ENCODE measurements at regions not wholly inside any gene's neighbourhood (a gene's known extent, or its start where the extent isn't known, plus 50 kb on each side); places are given as distances from the start of the nearest gene placed in this dataset.

GRCh38 chr10:91162050-91162494 lies 58.4 kb upstream of the PCGF5 start:
- TF ChIP-seq CTCF (IDR thresholded peaks at IDR 0.05; ENCODE audit: insufficient read depth, low read length) (no peak), REST (IDR thresholded peaks at IDR 0.05; ENCODE audit: insufficient replicate concordance, low read depth) (no peak), POLR2AphosphoS5 (IDR thresholded peaks at IDR 0.05; ENCODE audit: low read depth) (no peak), SPI1 (IDR thresholded peaks at IDR 0.05; ENCODE audit: borderline replicate concordance, low read depth) (no peak)

Data from HL-60 (cell line).